CD4-positive, alpha-beta T cell treated with Interleukin-15 for 4 hours (primary cell): ENCODE measurements at regions not wholly inside any gene's neighbourhood (a gene's known extent, or its start where the extent isn't known, plus 50 kb on each side); places are given as distances from the start of the nearest gene placed in this dataset.

Source experiments
- DNase-seq: peaks from one replicate; pipeline ENCODE4 v3.0.0-alpha.2; 2020; ENCODE audit warnings: low spot score

DNA sequence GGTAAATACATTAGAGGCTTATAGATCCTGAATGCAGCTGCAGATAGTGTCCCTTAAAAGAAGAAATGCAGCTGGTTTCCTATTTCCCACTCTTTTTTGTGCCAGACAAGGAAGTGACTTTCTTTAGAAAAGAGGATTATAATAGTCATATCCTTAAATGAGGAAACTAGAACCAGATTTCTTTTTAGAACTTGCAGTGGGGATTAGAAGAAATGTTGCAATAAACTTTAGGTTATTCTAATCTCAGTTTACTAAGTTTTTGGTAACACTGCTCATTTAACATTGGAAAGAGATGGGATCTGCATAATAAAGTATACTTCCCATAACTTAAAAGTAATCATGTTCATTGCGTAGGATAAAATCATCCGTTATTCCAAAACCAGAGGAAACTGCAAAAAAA is 101.9 kb downstream of the SLIT2 start:
- no peak for DNase-seq

GRCh38 chr4:20354120-20354519 is 102.4 kb downstream of the SLIT2 start:
- DNase-seq, result no peak

- DNase-seq, result no peak
Observed at GRCh38 chr4:20356565-20356964, 104.9 kb downstream of the SLIT2 start.

DNA sequence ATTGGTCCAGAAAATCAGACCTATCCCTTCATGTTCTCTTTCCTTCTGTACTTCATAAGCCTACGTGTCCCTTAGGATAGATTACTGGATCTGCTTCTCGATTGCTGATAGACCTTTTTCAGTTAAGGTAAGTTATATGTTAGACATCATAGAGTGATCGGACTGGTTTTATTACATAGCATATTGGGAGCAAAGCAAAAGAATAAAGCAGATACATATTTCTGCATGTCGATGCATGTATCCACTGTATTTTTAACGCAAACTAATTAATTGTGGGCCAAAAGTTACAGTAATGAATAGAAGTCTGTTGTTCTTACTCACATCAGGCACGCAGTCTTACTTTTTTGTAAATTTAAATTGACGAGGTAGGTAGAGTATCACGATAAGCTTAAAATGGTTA is 106.4 kb downstream of the SLIT2 start:
- DNase-seq, result no peak

DNA sequence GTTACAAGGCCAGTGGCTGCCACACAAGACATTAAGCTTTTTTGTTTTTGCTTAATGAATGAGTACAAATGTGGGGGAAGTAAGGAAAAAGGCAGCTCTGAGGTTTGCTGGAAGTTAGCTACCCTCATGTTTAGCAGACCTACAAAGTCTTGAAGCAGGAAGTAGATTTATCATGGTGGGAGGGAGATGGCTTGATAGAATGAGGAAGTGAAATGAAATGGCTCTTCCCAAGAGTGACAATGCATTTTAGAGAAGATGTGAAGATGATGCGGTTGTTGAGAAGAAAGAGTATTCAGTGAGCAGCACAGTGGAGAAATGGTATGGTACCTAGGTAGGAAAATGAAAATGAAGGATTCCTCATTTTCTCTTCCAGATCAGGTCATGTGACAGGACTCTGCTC is 108.0 kb downstream of the SLIT2 start:
- DNase-seq, result no peak

- DNase-seq, result no peak
Observed at GRCh38 chr4:20362148-20362547, 110.4 kb downstream of the SLIT2 start.

- no peak for DNase-seq
Observed at GRCh38 chr4:20364969-20365368, 113.3 kb downstream of the SLIT2 start.

GRCh38 chr4:20367446-20367845 is 115.7 kb downstream of the SLIT2 start:
- DNase-seq, result no peak

- no peak for DNase-seq
Observed at GRCh38 chr4:20368926-20369325, 117.2 kb downstream of the SLIT2 start.

GRCh38 chr4:20370274-20370673 is 118.6 kb downstream of the SLIT2 start:
- DNase-seq, result no peak

DNA sequence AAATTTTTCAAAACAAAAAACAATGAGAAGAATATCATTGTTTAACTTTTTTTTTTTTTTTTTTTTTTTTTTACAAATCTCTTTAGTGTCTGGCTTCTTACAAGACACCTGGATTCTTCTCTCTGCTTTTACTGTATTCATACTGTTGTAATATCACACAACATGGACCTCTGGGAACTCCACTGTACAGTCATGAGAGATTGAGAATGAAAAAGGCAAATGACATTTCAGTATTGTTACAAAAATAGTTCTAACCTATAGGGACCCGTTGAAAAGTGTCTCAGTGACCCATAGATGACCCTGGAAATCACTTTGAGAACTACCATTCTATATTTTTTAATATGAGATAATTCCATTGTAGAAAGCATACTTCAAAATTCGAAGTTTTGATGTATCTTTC is 124.4 kb downstream of the SLIT2 start:
- DNase-seq, result no peak

DNA sequence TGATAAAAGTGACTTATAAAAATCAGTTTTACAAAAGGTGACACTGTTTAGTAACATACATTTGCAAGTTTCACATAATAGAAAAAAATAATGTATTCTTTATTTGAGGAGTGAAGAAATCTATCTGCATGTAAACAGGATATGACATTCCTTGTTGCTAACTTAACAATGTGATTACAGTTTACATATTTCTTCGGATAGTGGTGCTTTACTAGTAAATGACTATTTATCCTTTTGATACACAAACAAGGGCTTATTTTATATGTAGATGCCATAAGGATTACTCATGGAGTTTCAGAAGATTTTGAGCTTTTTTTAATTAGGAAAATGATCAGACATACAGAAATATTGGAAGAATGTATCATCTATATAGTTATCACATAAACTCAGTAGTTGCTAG is 126.5 kb downstream of the SLIT2 start:
- DNase-seq, result no peak

GRCh38 chr4:20381005-20381404 is 129.3 kb downstream of the SLIT2 start:
- no peak for DNase-seq

GRCh38 chr4:20383283-20383682 is 131.6 kb downstream of the SLIT2 start:
- no peak for DNase-seq

DNA sequence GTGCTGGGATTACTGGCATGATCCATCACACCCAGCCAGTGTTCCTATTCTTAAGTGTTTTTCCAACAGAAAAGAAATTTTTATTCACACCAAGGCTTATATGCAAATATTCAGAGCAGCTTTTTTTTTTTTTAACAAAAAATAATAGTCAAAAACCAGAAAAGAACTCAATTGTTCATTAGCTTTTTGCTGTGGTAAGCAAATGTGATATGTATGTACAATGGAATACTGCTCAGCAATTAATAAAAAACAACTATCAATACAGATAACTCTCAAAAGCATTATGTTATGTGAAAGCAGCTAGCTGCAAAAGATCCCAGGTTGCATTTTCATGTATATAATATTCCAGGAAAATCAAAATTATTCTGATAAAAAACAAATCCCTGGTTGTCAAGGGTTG is 132.3 kb downstream of the SLIT2 start:
- no peak for DNase-seq

DNA sequence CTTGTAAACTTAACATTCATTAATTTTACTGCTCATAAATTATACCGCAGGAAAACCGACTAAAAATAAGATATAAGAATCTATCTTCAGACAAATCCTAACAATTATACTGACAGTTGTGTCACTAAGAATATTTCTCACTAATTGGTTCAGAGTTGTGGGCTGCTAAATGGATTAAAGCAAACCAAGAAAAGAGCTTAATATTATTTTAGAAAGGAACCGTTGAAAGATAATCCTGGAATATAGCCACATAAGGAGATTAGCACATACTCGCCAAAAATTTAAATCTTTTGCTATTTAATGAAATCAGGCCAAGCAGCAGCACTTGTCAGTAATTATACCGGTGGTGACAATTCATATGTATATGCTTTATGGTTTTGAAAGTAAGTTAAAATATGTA is 132.8 kb downstream of the SLIT2 start:
- no peak for DNase-seq

DNA sequence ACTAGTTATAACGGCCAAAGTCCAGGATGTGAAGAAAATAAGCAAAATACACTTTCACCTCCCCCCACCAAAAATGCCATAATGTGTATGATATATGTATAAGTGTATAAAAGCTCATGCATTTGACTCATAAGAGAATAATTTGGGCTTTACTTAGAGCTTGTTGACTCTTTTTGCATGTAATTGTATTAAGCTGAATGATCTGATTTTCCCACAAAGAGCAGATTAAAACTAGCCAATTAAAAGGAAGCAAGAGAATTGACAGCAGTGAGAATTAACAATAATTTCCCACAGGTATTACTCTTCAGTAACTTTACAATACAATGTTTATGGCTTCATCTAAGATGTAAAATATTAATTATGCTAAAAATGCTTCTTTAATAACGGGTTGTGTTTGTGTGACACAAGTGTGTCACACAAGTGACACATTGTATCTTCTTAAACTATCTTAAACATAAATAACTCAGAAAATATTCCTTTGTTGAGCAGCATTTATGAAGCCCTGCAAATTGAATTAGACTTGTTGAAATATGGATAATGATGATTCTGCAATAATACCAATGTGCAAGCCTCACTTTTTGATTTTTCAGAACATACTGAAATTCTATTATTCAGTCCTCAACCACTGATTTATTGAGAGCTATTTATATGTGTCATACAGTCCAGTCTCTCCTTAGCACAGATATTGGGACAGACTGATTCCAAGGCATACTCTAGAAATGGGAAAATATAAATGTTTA is 134.5 kb downstream of the SLIT2 start:
- no peak for DNase-seq

- no peak for DNase-seq
Observed at GRCh38 chr4:20386906-20387305, 135.2 kb downstream of the SLIT2 start.

- DNase-seq, result no peak
Observed at GRCh38 chr4:20391198-20391597, 139.5 kb downstream of the SLIT2 start.

DNA sequence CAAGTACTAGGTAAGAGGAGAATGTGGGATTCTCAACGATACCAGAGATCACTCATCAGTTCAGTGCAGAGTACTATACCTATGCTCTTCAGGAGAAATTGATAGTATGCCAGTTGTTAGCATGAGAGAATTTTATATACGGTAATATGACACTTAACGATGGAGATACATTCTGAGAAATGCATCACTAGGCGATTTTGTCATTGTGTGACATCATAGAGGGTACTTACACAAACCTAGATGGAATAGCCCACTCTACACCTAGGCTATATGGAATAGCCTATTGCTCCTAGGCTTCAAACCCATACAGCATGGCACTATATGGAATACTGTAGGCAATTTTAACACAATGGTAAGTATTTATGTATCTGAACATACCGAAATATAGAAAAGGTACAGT is 140.2 kb downstream of the SLIT2 start:
- DNase-seq, result no peak

- DNase-seq, result no peak
Observed at GRCh38 chr4:20393486-20394100, 141.9 kb downstream of the SLIT2 start.

DNA sequence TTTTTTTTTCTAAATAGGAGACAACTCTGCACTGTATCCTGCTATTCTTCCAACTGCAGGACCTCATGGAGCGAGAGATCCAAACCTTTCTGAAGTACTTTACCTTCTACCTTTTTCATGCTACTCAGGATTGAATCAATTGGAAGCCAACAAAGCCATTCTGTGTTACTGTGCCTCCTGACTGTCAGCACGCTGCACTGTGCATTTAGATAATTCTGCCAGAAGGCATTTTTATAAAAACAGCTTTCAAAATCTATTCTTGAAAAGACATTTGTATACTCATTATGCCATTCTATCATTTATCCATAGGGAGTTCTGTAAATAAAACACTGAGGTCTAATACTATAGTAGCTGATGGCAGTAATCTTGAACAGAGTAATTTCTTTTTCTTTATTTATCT is 142.8 kb downstream of the SLIT2 start:
- DNase-seq, result no peak

GRCh38 chr4:20395160-20395773 is 143.6 kb downstream of the SLIT2 start:
- peak; percentile 9 for DNase-seq

DNA sequence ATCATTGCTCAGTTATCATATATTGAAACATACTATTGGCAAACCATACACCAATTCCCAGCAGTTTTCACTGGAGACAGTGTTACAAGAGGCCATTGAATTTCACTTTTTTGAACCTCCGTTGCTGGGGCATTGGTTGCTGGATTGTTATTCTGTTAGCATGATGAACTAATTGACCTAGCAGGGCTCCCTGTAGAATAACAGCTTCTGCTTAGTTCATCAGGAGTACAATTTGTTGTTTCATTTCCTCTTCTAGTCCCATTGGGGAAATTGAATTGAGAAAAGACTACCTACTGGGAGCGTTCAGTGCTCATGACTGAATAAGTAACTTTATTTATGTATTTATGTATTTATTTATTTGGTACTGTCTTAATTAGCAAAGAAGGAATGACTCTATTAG is 151.6 kb downstream of the SLIT2 start:
- DNase-seq, result no peak
